T-helper 1 cell treated with Interleukin-12 subunit alpha and Interleukin-12 subunit beta and Interleukin-4 antibody, amounts not matched to agents 30 ng/mL and 1 ng/mL, for 36 hours (primary cell): ENCODE measurements at regions not wholly inside any gene's neighbourhood (a gene's known extent, or its start where the extent isn't known, plus 50 kb on each side); places are given as distances from the start of the nearest gene placed in this dataset.
"Not testable (repeated sequence)": the region's sequence is repeated elsewhere in the genome, so short reads cannot be mapped to it uniquely, and the experiment has no call there.

ENCODE experiments used
- intact Hi-C: fragments of 100-400 bp; cut with micrococcal nuclease; formaldehyde crosslinking; loops from one replicate; pipeline ENCODE4 v1.15.1; 2024

GRCh38 chr6:105566503-105566902 lies 163.6 kb upstream of the PREP start:
- intact Hi-C loops: no loop called here

- intact Hi-C loops: no loop called here
These were observed 161.4 kb upstream of the PREP start for GRCh38 chr6:105564121-105564902.

- intact Hi-C loops: no loop called here
These were observed 159.1 kb upstream of the PREP start for GRCh38 chr6:105562027-105562426.

- intact Hi-C loops: no loop called here
These were observed 158.6 kb upstream of the PREP start for GRCh38 chr6:105561486-105561885.

- intact Hi-C loops: loop anchor here (1.0 kb wide), 2 partner anchors 31 to 86 kb away; no protein-coding TSS in a partner anchor
These were observed 157.8 kb upstream of the PREP start for GRCh38 chr6:105560611-105561066.

- intact Hi-C loops: no loop called here
These were observed 154.4 kb upstream of the PREP start for GRCh38 chr6:105557291-105557690.

GRCh38 chr6:105553171-105553570 lies 150.3 kb upstream of the PREP start:
- intact Hi-C loops: no loop called here

GRCh38 chr6:105550955-105551620 lies 148.2 kb upstream of the PREP start:
- intact Hi-C loops: no loop called here

GRCh38 chr6:105546754-105547153 lies 143.9 kb upstream of the PREP start:
- intact Hi-C loops: no loop called here

GRCh38 chr6:105545947-105546731 lies 143.3 kb upstream of the PREP start:
- intact Hi-C loops: no loop called here

GRCh38 chr6:105545228-105545920 lies 142.5 kb upstream of the PREP start:
- intact Hi-C loops: no loop called here

GRCh38 chr6:105539911-105540310 lies 137.0 kb upstream of the PREP start:
- intact Hi-C loops: no loop called here

GRCh38 chr6:105537981-105538578 lies 135.2 kb upstream of the PREP start:
- intact Hi-C loops: no loop called here

- intact Hi-C loops: no loop called here
These were observed 134.1 kb upstream of the PREP start for GRCh38 chr6:105536961-105537360.

GRCh38 chr6:105533301-105533700 lies 130.4 kb upstream of the PREP start:
- intact Hi-C loops: no loop called here

GRCh38 chr6:105526225-105526872 lies 123.5 kb upstream of the PREP start:
- intact Hi-C loops: no loop called here

- intact Hi-C loops: no loop called here
These were observed 119.9 kb upstream of the PREP start for GRCh38 chr6:105522626-105523322.

GRCh38 chr6:105519954-105520353 lies 117.1 kb upstream of the PREP start:
- intact Hi-C loops: no loop called here

GRCh38 chr6:105518993-105519392 lies 116.1 kb upstream of the PREP start:
- intact Hi-C loops: not testable (repeated sequence)

- intact Hi-C loops: no loop called here
These were observed 112.2 kb upstream of the PREP start for GRCh38 chr6:105515054-105515453.
